H9 (cell line): ENCODE measurements at regions not wholly inside any gene's neighbourhood (a gene's known extent, or its start where the extent isn't known, plus 50 kb on each side); places are given as distances from the start of the nearest gene placed in this dataset.

Experiments
- DNase-seq: peaks from one replicate; pipeline ENCODE4 v3.0.0-alpha.2; 2017
- H2AFZ ChIP-seq: one replicate; pipeline ENCODE4 v1.6.1; 2013; ENCODE audit warnings: mild to moderate bottlenecking, low read length, control low read depth, moderate library complexity
- H2AK5ac ChIP-seq: 2 replicates; pipeline ENCODE4 v1.6.1; 2013; ENCODE audit warnings: low read length, control low read depth, mixed read lengths; ENCODE audit not compliant: insufficient read length
- H2BK120ac ChIP-seq: one replicate; pipeline ENCODE4 v1.6.1; 2013; ENCODE audit warnings: low read depth, mild to moderate bottlenecking, low read length, control low read depth, inconsistent platforms; ENCODE audit not compliant: poor library complexity, severe bottlenecking
- H2BK12ac ChIP-seq: 2 replicates; pipeline ENCODE4 v1.6.1; 2013; ENCODE audit warnings: low read length, control low read depth, mixed read lengths, low read depth; ENCODE audit not compliant: insufficient read length
- H2BK15ac ChIP-seq: 2 replicates; pipeline ENCODE4 v1.6.1; 2013; ENCODE audit warnings: low read depth, low read length, control low read depth
- H2BK20ac ChIP-seq: one replicate; pipeline ENCODE4 v1.6.1; 2013; ENCODE audit warnings: low read depth, mild to moderate bottlenecking, low read length, control low read depth, inconsistent platforms; ENCODE audit not compliant: poor library complexity, severe bottlenecking
- H2BK5ac ChIP-seq: 2 replicates; pipeline ENCODE4 v1.6.1; 2013; ENCODE audit warnings: low read length, control low read depth, mixed read lengths; ENCODE audit not compliant: insufficient read length
- H3K14ac ChIP-seq: 2 replicates; pipeline ENCODE4 v1.6.1; 2013; ENCODE audit warnings: low read length, control low read depth; ENCODE audit not compliant: insufficient read depth
- H3K18ac ChIP-seq: 2 replicates; pipeline ENCODE4 v1.6.1; 2013; ENCODE audit warnings: low read depth, mild to moderate bottlenecking, mixed read lengths, low read length, control low read depth; ENCODE audit not compliant: insufficient read length
- H3K23ac ChIP-seq: 2 replicates; pipeline ENCODE4 v1.6.1; 2013; ENCODE audit warnings: low read length, control low read depth, mixed read lengths, low read depth; ENCODE audit not compliant: insufficient read length
- H3K23me2 ChIP-seq: 2 replicates; pipeline ENCODE4 v1.6.1; 2013; ENCODE audit warnings: low read depth, mild to moderate bottlenecking, mixed read lengths, low read length, control low read depth; ENCODE audit not compliant: insufficient read length, poor library complexity, severe bottlenecking
- H3K27ac ChIP-seq: 2 replicates; pipeline ENCODE4 v1.5.1; 2013; ENCODE audit warnings: low read length, control low read depth, mixed read lengths, low read depth; ENCODE audit not compliant: insufficient read length
- H3K27me3 ChIP-seq: 2 replicates; pipeline ENCODE4 v1.6.1; 2013; ENCODE audit warnings: low read length, control low read depth, inconsistent platforms; ENCODE audit not compliant: insufficient read depth
- H3K4ac ChIP-seq: 2 replicates; pipeline ENCODE4 v1.6.1; 2013; ENCODE audit warnings: low read depth, mild to moderate bottlenecking, control low read depth, inconsistent platforms, low read length, moderate library complexity
- H3K4me1 ChIP-seq: 2 replicates; pipeline ENCODE4 v1.6.1; 2013; ENCODE audit warnings: low read length, control low read depth, inconsistent platforms; ENCODE audit not compliant: insufficient read depth
- H3K4me2 ChIP-seq: 2 replicates; pipeline ENCODE4 v1.6.1; 2013; ENCODE audit warnings: low read length, control low read depth, mixed read lengths; ENCODE audit not compliant: insufficient read length, insufficient read depth
- H3K56ac ChIP-seq: 2 replicates; pipeline ENCODE4 v1.6.1; 2013; ENCODE audit warnings: low read depth, mild to moderate bottlenecking, mixed read lengths, low read length, control low read depth; ENCODE audit not compliant: insufficient read length
- H3K79me1 ChIP-seq: 2 replicates; pipeline ENCODE4 v1.6.1; 2013; ENCODE audit warnings: low read depth, mild to moderate bottlenecking, moderate library complexity, low read length, control low read depth, inconsistent platforms; ENCODE audit not compliant: insufficient read depth, poor library complexity, severe bottlenecking
- H3K79me2 ChIP-seq: 2 replicates; pipeline ENCODE4 v1.6.1; 2013; ENCODE audit warnings: low read length, control low read depth, inconsistent platforms; ENCODE audit not compliant: insufficient read depth
- H3K9ac ChIP-seq: 2 replicates; pipeline ENCODE4 v1.6.1; 2013; ENCODE audit warnings: low read length, control low read depth, mixed read lengths; ENCODE audit not compliant: insufficient read length; ENCODE audit errors: extremely low read depth
- H3K9me3 ChIP-seq: one replicate; pipeline ENCODE4 v1.6.1; 2013; ENCODE audit warnings: low read depth, low read length, inconsistent platforms; ENCODE audit not compliant: control insufficient read depth
- H3T11ph ChIP-seq: one replicate; pipeline ENCODE4 v1.6.1; 2013; ENCODE audit warnings: mild to moderate bottlenecking, low read length, control low read depth, inconsistent platforms
- H4K20me1 ChIP-seq: one replicate; pipeline ENCODE4 v1.6.1; 2013; ENCODE audit not compliant: control insufficient read depth, insufficient read length, insufficient read depth
- H4K5ac ChIP-seq: 2 replicates; pipeline ENCODE4 v1.6.1; 2013; ENCODE audit warnings: low read depth, mild to moderate bottlenecking, mixed read lengths, low read length, control low read depth; ENCODE audit not compliant: insufficient read length
- H4K8ac ChIP-seq: replicated peaks from 2 replicates; pipeline ENCODE4 v1.6.1; 2013; ENCODE audit warnings: low read length, control low read depth, mixed read lengths, low read depth; ENCODE audit not compliant: insufficient read length
- H4K91ac ChIP-seq: 2 replicates; pipeline ENCODE4 v1.6.1; 2013; ENCODE audit warnings: low read depth, mild to moderate bottlenecking, moderate library complexity, mixed read lengths, low read length, control low read depth; ENCODE audit not compliant: insufficient read length
- H3K27ac Mint-ChIP-seq, 3 experiments: 2 replicates in 2 of 3; 3 replicates in 1 of 3; pipeline ENCODE4 v1.8.0; 2020 to 2021; ENCODE audit warnings: mixed read lengths in 3 of 3, mild to moderate bottlenecking in 1 of 3, moderate library complexity in 1 of 3
- H3K27me3 Mint-ChIP-seq: 2 replicates; pipeline ENCODE4 v1.8.0; 2021; ENCODE audit warnings: low read depth, mild to moderate bottlenecking, moderate library complexity, mixed read lengths
- H3K36me3 Mint-ChIP-seq, 3 experiments: 2 replicates in 2 of 3; 3 replicates in 1 of 3; pipeline ENCODE4 v1.8.0; 2020 to 2021; ENCODE audit warnings: low read depth in 3 of 3, mixed read lengths in 3 of 3; ENCODE audit not compliant: insufficient read depth in 1 of 3
- H3K4me1 Mint-ChIP-seq, 2 experiments: 2 replicates each; pipeline ENCODE4 v1.8.0; 2020; ENCODE audit warnings: mixed read lengths in 2 of 2
- H3K4me3 Mint-ChIP-seq, 2 experiments: 2 replicates in 1 of 2; 3 replicates in 1 of 2; pipeline ENCODE4 v1.8.0; 2020 to 2021; ENCODE audit warnings: mild to moderate bottlenecking in 2 of 2, mixed read lengths in 2 of 2, moderate library complexity in 1 of 2
- H3K9me3 Mint-ChIP-seq, 2 experiments: 2 replicates in 1 of 2; 3 replicates in 1 of 2; pipeline ENCODE4 v1.8.0; 2020; ENCODE audit warnings: mild to moderate bottlenecking in 2 of 2, mixed read lengths in 2 of 2, moderate library complexity in 1 of 2
- WGBS: extraction: QIAGEN DNeasy Blood & Tissue Kit; methylation state at CpG from one replicate; pipeline ENCODE4 v1.1.7; 2013; ENCODE audit warnings: missing lambda C conversion rate, low lambda C conversion rate, mixed read lengths; ENCODE audit not compliant: insufficient read length; ENCODE audit errors: extremely low coverage; 5-methylcytosine and 5-hydroxymethylcytosine counted together
- TF ChIP-seq, protein P1 (sequence below): fragments of 200-600 bp; sonication (generic); conservative IDR thresholded peaks from 3 replicates; pipeline ENCODE4 v1.8.0; 2021; ENCODE audit warnings: antibody characterized with exemption, mild to moderate bottlenecking

DNA sequence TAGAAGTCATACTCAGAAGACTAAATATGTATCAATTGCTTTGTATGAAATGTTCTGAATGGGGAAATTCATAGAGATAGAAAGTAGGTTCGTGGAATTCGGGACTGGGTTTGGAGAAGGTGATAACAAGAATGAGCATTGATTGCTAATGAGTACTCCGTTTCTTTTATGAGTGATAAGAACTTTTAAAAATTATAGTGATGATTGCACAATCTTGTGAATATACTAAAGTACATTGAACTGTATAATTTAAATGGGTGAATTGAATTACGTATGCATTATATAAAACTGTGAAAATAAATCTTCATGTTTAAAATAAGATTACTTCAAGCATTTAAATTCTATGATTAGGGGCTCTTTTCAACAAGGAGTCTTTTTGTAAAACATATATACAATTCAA is 425.6 kb upstream of the NCAM2 start:
- Histone ChIP-seq H3K56ac (no peak overlapping the region), H4K20me1 (no peaks in the 10 kb centered on the region)

More for the DNA sequence above, 425.6 kb upstream of the NCAM2 start:
- TF ChIP-seq, protein P1, sequence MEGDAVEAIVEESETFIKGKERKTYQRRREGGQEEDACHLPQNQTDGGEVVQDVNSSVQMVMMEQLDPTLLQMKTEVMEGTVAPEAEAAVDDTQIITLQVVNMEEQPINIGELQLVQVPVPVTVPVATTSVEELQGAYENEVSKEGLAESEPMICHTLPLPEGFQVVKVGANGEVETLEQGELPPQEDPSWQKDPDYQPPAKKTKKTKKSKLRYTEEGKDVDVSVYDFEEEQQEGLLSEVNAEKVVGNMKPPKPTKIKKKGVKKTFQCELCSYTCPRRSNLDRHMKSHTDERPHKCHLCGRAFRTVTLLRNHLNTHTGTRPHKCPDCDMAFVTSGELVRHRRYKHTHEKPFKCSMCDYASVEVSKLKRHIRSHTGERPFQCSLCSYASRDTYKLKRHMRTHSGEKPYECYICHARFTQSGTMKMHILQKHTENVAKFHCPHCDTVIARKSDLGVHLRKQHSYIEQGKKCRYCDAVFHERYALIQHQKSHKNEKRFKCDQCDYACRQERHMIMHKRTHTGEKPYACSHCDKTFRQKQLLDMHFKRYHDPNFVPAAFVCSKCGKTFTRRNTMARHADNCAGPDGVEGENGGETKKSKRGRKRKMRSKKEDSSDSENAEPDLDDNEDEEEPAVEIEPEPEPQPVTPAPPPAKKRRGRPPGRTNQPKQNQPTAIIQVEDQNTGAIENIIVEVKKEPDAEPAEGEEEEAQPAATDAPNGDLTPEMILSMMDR: no peak
- Mint-ChIP-seq H3K27ac (no peak overlapping the region), H3K9me3 (peaks cover under 1% of the 10 kb centered on the region in 2 experiments; a peak in 1 of 5 replicates), H3K4me3 (no peak overlapping the region), H3K36me3 (peaks cover 0 to 7% (median 0%) of the 10 kb centered on the region in 3 experiments; a peak in 3 of 7 replicates), H3K27me3 (no peaks in the 10 kb centered on the region), H3K4me1 (peaks cover 14 to 16% of the 10 kb centered on the region in 2 experiments)
- H3K14ac ChIP-seq: no peak overlapping the region
- no peak overlapping the region for H2BK20ac ChIP-seq
- no peak overlapping the region for H4K8ac ChIP-seq
- H2BK12ac ChIP-seq: no peak overlapping the region
- H2BK120ac ChIP-seq: no peak overlapping the region
- WGBS: 100% methylated on average over 2 of the region's 4 CpGs
- no peak overlapping the region for H2AFZ ChIP-seq
- H3K18ac ChIP-seq: no peak overlapping the region
- no peaks in the 10 kb centered on the region for H3K23me2 ChIP-seq
- no peak for DNase-seq
- no peak overlapping the region for H2AK5ac ChIP-seq
- H3K4ac ChIP-seq: no peak overlapping the region
- H3K4me2 ChIP-seq: no peak overlapping the region
- H3K79me2 ChIP-seq: no peaks in the 10 kb centered on the region
- no peak overlapping the region for H3K27ac ChIP-seq
- no peak overlapping the region for H3K9ac ChIP-seq
- no peak overlapping the region for H4K5ac ChIP-seq
- no peaks in the 10 kb centered on the region for H3K27me3 ChIP-seq
- H3K4me1 ChIP-seq: no peaks in the 10 kb centered on the region
- H3T11ph ChIP-seq: no peak overlapping the region
- H3K79me1 ChIP-seq: no peaks in the 10 kb centered on the region
- no peaks in the 10 kb centered on the region for H3K9me3 ChIP-seq
- no peak overlapping the region for H2BK15ac ChIP-seq
- no peak overlapping the region for H3K23ac ChIP-seq
- no peak overlapping the region for H4K91ac ChIP-seq
- no peak overlapping the region for H2BK5ac ChIP-seq
